GM12892 (cell line): ENCODE measurements at regions not wholly inside any gene's neighbourhood (a gene's known extent, or its start where the extent isn't known, plus 50 kb on each side); places are given as distances from the start of the nearest gene placed in this dataset.

Experiments
- POLR2A ChIP-seq: IDR thresholded peaks from 2 replicates; pipeline ENCODE4 v1.6.1; 2011; ENCODE audit warnings: low read depth, low read length, control low read depth
- POLR2AphosphoS5 ChIP-seq: IDR thresholded peaks from 2 replicates; pipeline ENCODE4 v1.6.1; 2011; ENCODE audit warnings: low read depth, low read length, control low read depth

- TF ChIP-seq POLR2AphosphoS5 (no peak), POLR2A (no peak)
Measured at GRCh38 chr17:77736721-77737120, 221.8 kb upstream of the TNRC6C start.
